Tibial nerve (tissue), 4 donors: ENCODE measurements at regions not wholly inside any gene's neighbourhood (a gene's known extent, or its start where the extent isn't known, plus 50 kb on each side); places are given as distances from the start of the nearest gene placed in this dataset.

Source experiments
- DNase-seq, 2 donors: peaks; one replicate each; pipeline ENCODE4 v3.0.0-alpha.2; 2019; ENCODE audit warnings: low spot score in 2 of 2
- H3K27ac ChIP-seq, 4 donors: fragments of 200-600 bp; sonication (generic) in 3 of 4; one replicate each; pipeline ENCODE4 v1.5.1; 2017 to 2019; ENCODE audit warnings: mild to moderate bottlenecking in 1 of 4
- H3K27me3 ChIP-seq, 2 donors: fragments of 200-600 bp; sonication (generic) in 1 of 2; one replicate each; pipeline versions ENCODE4 v1.5.1 to v1.6.0; 2017 to 2019
- H3K36me3 ChIP-seq, 3 donors: fragments of 200-600 bp; sonication (generic); one replicate each; pipeline ENCODE4 v1.5.1; 2018 to 2019
- H3K4me1 ChIP-seq, 4 donors: fragments of 200-600 bp; sonication (generic) in 3 of 4; one replicate each; pipeline ENCODE4 v1.5.1; 2017 to 2019
- H3K4me3 ChIP-seq, 4 donors: fragments of 200-600 bp; sonication (generic) in 3 of 4; one replicate each; pipeline ENCODE4 v1.5.1; 2017 to 2019; ENCODE audit warnings: mild to moderate bottlenecking in 1 of 4, moderate library complexity in 1 of 4
- H3K9me3 ChIP-seq, 4 donors: fragments of 200-600 bp; sonication (generic) in 3 of 4; one replicate each; pipeline ENCODE4 v1.5.1; 2017 to 2019
- EP300 ChIP-seq, 2 donors: sonication (generic); formaldehyde crosslinking; IDR thresholded peaks; one replicate each; pipeline ENCODE4 v1.6.1; 2017; ENCODE audit warnings: antibody characterized with exemption in 2 of 2, mild to moderate bottlenecking in 1 of 2
- POLR2A ChIP-seq, 2 donors: fragments of 450-650 bp; IDR thresholded peaks; one replicate each; pipeline ENCODE4 v1.6.1; 2017; ENCODE audit warnings: antibody characterized with exemption in 2 of 2, mild to moderate bottlenecking in 2 of 2, moderate library complexity in 2 of 2
- WGBS, 2 donors: methylation state at CpG; one replicate each; pipeline ENCODE4 v1.1.5; 2018; 5-methylcytosine and 5-hydroxymethylcytosine counted together
- TF ChIP-seq, protein P1 (sequence below), 5 experiments: fragments of 200-600 bp in 3 of 5; fragments of 450-650 bp in 2 of 5; sonication (generic) in 3 of 5; IDR thresholded peaks; one replicate each; pipeline ENCODE4 v1.5.1; 2016 to 2019; ENCODE audit warnings: antibody characterized with exemption in 5 of 5, mild to moderate bottlenecking in 3 of 5, moderate library complexity in 2 of 5

DNA sequence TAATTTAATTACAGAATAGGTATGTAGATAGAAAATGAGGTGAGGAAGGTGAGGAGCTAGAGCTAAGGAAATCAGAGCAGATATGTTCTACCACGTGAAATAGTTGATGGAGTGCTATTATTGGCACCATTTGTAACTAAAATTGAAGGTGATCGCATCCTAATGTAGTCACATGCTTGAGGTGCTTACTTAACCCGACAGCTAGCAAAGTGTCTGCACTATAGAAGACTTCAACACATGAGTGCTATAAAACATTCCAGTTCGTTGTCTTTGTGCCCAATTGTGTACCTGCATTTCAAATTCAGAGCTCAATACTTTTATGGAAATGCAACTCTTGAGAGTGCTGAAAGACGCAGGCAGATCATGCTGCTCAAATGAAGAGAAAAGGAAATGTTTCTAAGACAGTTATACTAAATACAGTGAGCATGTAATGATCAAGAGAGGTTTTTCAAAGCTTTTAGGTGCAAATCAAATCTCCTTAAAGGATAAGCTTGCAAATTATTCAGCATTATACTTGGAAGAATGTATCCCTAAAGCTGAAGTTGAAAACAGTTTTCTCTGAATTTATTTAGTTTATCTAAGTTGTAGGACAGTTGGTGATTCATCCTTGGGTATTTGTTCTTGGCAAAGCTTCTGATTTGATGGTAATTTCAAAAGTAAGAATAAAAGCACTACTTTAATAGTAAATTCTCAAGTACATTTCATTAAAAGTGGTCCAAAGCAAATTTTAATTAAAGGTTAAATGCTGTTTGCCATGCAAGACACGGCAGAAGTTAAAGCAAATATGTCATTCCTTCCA is 223.9 kb upstream of the EPHA5 start:
- no peak overlapping the region for H3K4me3 ChIP-seq
- H3K27ac ChIP-seq = no peak overlapping the region
- H3K27me3 ChIP-seq = no peaks in the 10 kb centered on the region
- no peaks in the 10 kb centered on the region for H3K36me3 ChIP-seq
- WGBS, 2 donors = 57 to 59% methylated on average over 6 of the region's 6 CpGs
- TF ChIP-seq, protein P1, sequence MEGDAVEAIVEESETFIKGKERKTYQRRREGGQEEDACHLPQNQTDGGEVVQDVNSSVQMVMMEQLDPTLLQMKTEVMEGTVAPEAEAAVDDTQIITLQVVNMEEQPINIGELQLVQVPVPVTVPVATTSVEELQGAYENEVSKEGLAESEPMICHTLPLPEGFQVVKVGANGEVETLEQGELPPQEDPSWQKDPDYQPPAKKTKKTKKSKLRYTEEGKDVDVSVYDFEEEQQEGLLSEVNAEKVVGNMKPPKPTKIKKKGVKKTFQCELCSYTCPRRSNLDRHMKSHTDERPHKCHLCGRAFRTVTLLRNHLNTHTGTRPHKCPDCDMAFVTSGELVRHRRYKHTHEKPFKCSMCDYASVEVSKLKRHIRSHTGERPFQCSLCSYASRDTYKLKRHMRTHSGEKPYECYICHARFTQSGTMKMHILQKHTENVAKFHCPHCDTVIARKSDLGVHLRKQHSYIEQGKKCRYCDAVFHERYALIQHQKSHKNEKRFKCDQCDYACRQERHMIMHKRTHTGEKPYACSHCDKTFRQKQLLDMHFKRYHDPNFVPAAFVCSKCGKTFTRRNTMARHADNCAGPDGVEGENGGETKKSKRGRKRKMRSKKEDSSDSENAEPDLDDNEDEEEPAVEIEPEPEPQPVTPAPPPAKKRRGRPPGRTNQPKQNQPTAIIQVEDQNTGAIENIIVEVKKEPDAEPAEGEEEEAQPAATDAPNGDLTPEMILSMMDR (IDR thresholded peaks at IDR 0.05) = no peak
- TF ChIP-seq POLR2A (IDR thresholded peaks at IDR 0.05) (no peak), EP300 (IDR thresholded peaks at IDR 0.05) (no peak)
- no peaks in the 10 kb centered on the region for H3K4me1 ChIP-seq
- no peak for DNase-seq
- H3K9me3 ChIP-seq = no peaks in the 10 kb centered on the region

DNA sequence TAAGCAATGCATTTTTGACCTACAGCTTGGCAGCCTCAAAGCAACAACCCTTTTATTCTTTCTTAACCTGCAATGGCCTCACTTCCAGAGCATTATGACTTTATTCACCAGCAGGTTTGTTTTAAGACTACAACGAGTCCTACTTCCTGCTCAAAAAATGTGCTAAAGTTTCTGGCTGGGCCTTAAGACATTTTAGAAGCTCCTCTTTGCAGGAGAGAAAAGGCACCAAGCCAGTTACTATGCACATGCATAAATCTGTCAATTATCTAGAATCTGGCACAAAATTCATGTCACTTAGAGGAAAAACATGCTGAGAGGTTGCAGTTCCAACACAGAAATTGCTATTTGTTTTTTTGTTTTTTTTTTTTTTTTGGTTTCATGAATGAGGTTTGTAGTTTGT is 223.0 kb upstream of the EPHA5 start:
- Histone ChIP-seq H3K27ac (no peak overlapping the region), H3K36me3 (no peaks in the 10 kb centered on the region), H3K27me3 (no peaks in the 10 kb centered on the region), H3K4me3 (no peak overlapping the region), H3K4me1 (no peaks in the 10 kb centered on the region), H3K9me3 (no peaks in the 10 kb centered on the region)
- WGBS, 2 donors = 11% methylated on average over 1 of the region's 1 CpG
- DNase-seq = no peak
- TF ChIP-seq, protein P1 (IDR thresholded peaks at IDR 0.05) = no peak
- TF ChIP-seq POLR2A (IDR thresholded peaks at IDR 0.05) (no peak), EP300 (IDR thresholded peaks at IDR 0.05) (no peak)

DNA sequence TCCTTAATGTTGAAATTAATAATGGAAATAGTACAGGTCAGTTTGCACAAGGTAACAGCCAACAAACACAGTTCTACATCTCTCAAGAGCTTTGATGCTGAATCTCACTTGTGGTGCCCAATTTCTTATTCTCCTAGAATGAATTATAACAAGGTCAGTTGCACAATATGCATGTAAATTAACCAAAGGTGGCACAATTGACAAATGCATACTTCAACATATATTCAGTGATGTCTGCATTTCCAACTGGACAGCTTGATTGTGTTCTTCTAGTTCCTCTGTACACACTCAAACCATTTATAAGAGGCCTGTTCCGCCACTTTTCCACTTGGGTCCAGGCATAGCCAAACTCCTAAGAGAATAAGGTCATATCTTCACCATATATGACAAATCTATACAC is 210.3 kb upstream of the EPHA5 start:
- no peak for TF ChIP-seq EP300 (IDR thresholded peaks at IDR 0.05)
- TF ChIP-seq POLR2A (IDR thresholded peaks at IDR 0.05) = no peak
- TF ChIP-seq, protein P1 (IDR thresholded peaks at IDR 0.05) = no peak
- Histone ChIP-seq H3K36me3 (no peaks in the 10 kb centered on the region), H3K4me3 (no peak overlapping the region), H3K27ac (no peak overlapping the region), H3K4me1 (no peaks in the 10 kb centered on the region), H3K27me3 (no peaks in the 10 kb centered on the region), H3K9me3 (no peaks in the 10 kb centered on the region)
- 91 to 100% methylated on average over 1 of the region's 1 CpG for WGBS, 2 donors
- DNase-seq = no peak

DNA sequence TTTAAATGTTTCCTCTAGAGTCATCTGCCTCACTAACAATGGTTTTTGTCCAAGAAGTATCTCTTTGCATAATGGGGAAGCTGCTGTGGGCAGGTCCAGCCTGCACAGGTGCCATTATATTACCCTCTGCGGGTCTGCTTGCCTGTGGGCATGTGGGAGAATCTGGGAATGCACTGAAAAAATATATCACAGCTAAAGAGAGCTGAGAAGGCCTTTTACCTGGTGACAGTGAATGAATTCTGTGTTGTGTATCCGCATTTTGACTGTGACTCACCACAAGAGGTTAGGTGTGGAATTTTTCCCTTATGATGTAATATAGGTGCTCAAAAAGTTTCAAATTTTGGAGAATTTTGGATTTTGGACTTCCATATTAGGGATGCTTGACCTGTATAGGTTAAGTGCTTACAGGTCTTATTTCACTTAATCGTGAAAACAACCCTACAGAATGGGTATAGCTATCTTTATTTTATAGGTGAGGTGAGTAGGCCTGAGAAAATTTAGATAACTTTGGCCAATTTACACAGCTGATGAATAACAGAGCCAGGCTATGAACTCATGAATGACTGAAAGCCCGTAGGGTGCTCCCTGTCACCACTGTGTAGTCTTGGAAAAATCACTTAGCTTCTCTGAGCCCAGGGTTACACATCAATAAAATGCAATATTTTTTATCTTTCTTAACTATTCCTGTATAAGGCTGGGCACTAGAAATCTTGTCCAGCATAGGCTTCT is 198.0 kb upstream of the EPHA5 start:
- no peak for DNase-seq
- no peaks in the 10 kb centered on the region for H3K9me3 ChIP-seq
- H3K36me3 ChIP-seq = no peaks in the 10 kb centered on the region
- H3K27ac ChIP-seq = no peak overlapping the region
- H3K4me1 ChIP-seq = no peaks in the 10 kb centered on the region
- no peaks in the 10 kb centered on the region for H3K27me3 ChIP-seq
- 89 to 93% methylated on average over 4 of the region's 4 CpGs for WGBS, 2 donors
- no peak overlapping the region for H3K4me3 ChIP-seq
- TF ChIP-seq EP300 (IDR thresholded peaks at IDR 0.05) (no peak), POLR2A (IDR thresholded peaks at IDR 0.05) (no peak)
- TF ChIP-seq, protein P1 (IDR thresholded peaks at IDR 0.05) = no peak

DNA sequence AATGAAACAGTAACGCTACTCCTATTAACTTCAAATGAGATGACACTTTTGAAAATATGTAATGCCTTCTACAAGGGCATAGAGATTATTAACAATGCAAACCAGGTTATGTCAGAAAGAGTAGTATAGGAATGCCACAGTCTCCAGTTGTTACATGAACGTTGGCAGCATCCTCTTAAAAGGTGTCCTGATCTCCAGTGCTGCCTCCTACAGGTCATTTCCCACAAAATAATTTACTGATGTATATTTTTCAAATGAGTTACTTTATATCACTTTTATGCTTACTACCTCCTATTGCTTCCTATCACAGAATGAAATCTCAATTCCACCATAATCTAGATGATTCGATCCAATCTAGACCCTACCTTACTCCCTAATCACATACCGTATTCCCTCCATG is 195.2 kb upstream of the EPHA5 start:
- no peak overlapping the region for H3K4me3 ChIP-seq
- no peaks in the 10 kb centered on the region for H3K9me3 ChIP-seq
- TF ChIP-seq POLR2A (IDR thresholded peaks at IDR 0.05) = no peak
- TF ChIP-seq, protein P1 (IDR thresholded peaks at IDR 0.05) = no peak
- TF ChIP-seq EP300 (IDR thresholded peaks at IDR 0.05) = no peak
- no peak for DNase-seq
- 64 to 66% methylated on average over 4 of the region's 4 CpGs for WGBS, 2 donors
- no peaks in the 10 kb centered on the region for H3K27me3 ChIP-seq
- H3K4me1 ChIP-seq = no peaks in the 10 kb centered on the region
- H3K36me3 ChIP-seq = no peaks in the 10 kb centered on the region
- no peak overlapping the region for H3K27ac ChIP-seq
